ENCODE measurements at regions not wholly inside any gene's neighbourhood (a gene's known extent, or its start where the extent isn't known, plus 50 kb on each side); places are given as distances from the start of the nearest gene placed in this dataset.

DNA sequence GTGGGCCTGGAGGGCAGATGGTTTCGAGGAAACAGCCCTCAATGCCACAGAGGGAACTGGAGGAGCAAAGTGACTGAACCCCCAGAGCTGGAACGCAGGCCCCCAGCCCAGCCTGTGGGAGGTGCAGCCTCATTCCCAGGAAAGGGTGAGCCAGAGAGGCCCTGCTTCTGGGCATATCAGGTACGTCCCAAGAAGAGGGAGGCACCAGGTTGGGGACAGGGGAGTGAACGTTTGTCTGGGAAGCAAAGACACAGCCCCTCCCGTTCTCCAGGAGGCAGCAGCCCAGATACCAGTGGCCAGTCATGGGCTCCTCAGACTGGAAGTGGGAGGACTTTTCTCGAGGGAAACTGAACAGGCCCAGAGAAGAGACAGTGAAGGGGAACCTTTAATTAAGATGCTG lies 74.3 kb upstream of the RET start:
- no peak for DNase-seq (ENCODE audit: low spot score)

GRCh38 chr10:43006490-43006889 lies 70.4 kb upstream of the RET start:
- no peak for DNase-seq (ENCODE audit: low spot score)

- DNase-seq (ENCODE audit: low spot score) = no peak
Observed at GRCh38 chr10:43012578-43012977, 64.3 kb upstream of the RET start.

GRCh38 chr10:43013065-43013464 lies 63.8 kb upstream of the RET start:
- DNase-seq (ENCODE audit: low spot score) = no peak

DNA sequence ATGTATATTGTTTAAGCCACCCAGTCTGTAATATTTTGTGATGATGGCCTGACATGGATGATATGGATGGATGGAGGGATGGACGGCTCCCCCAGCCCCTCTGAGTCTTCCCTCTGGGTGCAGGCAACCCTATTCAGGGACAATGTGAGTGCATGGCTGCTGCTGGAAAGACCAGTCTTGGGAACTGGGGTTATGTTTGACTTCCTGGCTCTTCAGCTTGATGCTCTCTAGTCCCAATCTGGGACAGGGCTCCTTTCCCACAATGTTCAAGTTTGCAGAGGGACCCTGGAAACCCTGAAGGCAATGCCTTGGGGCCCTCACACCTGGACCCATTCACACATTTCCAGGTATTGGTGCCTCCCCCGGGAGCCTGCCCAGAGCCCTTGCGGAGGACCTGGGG lies 52.3 kb upstream of the RET start:
- DNase-seq (ENCODE audit: low spot score) = no peak

GRCh38 chr10:43024942-43025700 lies 51.7 kb upstream of the RET start:
- DNase-seq (ENCODE audit: low spot score) = peak; percentile 4

- peak; percentile 6 for DNase-seq (ENCODE audit: low spot score)
Observed at GRCh38 chr10:43026039-43026973, 50.6 kb upstream of the RET start.
